ENCODE measurements at regions not wholly inside any gene's neighbourhood (a gene's known extent, or its start where the extent isn't known, plus 50 kb on each side); places are given as distances from the start of the nearest gene placed in this dataset.
A peak's percentile ranks its signal among the peaks of the same experiment; 100 is the strongest.

DNA sequence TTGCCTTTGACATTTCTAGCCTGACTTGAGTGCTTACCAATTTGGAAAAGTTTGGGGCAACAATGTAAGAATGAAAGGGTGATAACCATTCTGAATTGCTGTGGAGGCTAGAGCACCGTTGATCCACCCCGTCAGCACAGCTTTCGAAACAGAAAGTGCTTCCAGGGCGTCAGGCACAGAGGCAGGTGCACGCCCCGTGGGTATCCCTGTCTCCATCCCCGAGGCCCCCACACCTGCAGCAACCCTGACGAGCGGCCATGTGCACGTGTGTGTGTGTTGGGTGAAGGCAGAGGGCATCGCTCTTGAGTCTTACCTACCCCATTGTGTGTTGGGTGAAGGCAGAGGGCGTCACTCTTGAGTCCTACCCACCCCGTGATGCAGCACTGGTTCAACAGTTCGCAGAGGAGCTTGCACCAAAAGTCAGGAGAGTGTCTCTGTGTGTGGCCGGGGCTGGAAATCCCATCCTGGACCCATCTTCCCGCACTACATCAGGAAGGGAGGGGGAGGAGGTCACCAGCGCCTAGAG lies 404.5 kb downstream of the BRD1 start:
- DNase-seq: no peak

DNA sequence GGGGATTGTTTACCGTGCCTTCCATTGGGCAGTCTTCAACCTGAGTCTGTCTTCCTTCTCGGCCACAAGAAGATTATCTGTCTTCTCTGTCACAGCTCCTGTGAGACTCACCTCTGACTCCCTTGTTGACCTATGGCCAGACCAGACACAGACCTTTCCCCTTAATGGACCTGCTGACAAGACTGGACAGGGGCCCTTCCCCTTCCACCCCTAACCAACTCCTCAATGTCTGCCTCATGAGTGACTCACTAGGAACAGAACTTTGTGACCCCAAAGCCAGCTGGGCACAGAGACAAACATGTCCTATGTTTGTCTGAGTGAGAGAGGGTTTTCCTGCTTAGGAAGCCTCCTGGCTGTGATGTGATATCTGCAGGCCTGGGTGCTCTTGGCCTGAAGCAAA lies 405.0 kb downstream of the BRD1 start:
- no peak for DNase-seq

DNA sequence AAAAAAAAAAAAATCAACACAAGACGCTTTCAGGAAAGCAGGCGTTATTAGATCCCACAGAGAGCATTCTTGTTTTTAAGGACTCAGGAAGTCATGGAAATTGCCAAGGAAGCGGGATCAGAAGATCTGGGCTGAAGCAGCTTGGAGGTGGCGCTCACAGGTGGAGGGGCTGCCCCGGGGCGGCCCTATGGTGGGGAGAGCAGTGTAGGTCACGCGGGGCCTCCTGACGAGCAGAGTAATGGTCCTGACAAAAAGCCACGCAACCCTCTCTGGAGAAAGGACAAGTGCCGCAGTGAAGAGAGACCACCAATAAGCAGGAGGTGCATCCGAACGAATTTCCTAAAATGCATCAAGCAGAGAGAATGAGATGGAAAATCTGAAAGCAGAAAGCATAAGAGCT lies 407.0 kb downstream of the BRD1 start:
- DNase-seq: no peak

DNA sequence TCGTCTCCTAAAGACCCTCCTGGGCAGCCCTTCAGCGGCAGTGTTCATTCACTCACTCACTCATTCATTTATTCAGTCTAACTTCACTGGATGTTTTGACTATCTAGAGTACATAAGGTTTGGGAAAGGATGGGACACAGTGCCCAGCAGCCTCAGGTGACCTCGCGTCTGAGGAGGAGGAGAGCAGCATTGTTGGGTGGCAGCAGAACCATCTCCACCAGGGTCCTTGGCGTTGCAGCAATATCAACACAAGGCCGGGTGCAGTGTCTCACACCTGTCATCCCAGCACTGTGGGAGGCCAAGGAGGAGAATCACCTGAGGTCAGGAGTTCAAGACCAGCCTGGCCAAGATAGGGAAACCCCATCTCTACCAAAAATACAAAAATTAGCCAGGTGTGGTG lies 408.0 kb downstream of the BRD1 start:
- no peak for DNase-seq

DNA sequence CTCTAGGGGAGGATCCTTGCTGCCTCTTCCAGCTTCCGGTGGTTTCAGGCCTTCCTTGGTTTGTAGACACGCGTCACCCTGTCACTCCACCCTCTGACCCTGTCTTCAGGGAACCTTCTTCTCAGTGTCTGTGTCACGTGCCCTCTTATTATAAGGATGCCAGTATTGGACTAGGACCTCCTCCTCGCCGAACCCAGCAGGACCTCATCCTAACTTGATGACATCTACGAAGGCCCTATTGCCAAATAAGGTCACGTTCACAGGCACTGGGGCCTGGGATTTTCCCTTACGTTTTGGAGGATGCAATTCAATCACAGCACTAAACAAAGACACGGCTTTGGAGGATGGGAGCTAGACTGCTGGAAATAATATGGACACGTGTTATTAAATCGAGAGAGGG lies 408.7 kb downstream of the BRD1 start:
- DNase-seq: no peak

DNA sequence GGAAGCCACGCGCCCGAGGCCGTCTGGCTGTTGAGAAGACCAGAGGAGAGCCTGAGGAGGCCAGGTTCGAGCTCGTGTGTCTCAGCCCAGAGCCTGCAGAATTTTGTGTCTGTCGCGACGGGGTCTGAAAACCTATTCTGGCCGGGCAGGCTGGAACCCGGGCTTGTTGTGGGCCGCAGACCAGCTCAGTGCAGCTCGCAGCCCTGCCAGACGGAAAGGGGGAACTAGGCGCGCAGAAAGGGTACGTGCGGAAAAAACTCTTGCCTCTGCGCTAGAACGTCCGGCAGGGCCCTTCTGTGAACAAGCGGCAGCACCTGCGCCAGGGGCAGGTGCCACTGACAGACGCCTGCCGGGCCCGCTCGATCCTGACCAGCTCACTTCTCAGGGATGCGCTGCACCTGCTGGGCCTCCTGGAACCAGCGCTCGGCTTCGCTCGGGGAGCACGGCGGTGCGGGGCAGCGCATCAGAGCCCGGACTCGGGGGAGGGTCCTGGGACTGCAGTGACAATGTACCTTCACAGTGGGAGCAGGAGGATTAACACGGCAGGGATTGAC lies 409.3 kb downstream of the BRD1 start:
- no peak for DNase-seq

DNA sequence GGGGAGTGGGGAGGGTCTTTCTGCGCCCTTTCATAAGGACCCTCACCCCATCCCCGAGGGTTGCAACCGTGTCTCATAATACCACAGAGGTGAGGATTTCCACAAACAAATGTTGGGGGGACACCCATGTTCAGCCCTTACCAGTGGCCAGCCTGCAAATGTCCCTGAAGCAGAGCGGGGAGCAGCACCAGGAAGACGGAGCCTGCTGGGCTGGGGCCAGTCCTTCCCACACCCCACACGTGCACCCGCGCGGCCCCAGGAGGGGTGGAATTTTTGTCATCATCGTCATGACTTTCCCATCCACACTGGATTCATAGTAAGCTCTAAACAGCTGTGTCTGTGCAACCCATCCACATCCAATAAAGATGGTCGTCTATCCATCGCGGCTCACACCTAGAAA lies 409.8 kb downstream of the BRD1 start:
- DNase-seq: no peak

DNA sequence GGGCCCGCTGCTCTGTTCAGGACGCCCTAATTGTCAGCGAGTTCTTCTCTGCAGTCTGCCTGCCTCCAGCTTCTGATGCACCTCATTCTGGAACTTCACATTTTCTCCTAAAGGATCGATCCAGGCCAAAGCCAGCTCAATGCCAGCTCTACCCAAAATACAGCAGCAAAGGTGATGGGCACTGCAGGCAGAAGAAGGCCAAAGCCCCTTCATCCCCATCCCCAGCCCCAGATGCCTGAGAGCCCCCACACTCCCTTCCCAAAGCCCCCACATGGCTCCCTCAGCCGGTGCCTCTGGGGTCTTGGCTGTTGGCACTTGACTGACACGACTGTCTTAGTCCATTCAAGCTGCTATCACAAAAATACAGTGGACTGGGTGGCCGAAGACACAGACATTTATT lies 410.3 kb downstream of the BRD1 start:
- no peak for DNase-seq

DNA sequence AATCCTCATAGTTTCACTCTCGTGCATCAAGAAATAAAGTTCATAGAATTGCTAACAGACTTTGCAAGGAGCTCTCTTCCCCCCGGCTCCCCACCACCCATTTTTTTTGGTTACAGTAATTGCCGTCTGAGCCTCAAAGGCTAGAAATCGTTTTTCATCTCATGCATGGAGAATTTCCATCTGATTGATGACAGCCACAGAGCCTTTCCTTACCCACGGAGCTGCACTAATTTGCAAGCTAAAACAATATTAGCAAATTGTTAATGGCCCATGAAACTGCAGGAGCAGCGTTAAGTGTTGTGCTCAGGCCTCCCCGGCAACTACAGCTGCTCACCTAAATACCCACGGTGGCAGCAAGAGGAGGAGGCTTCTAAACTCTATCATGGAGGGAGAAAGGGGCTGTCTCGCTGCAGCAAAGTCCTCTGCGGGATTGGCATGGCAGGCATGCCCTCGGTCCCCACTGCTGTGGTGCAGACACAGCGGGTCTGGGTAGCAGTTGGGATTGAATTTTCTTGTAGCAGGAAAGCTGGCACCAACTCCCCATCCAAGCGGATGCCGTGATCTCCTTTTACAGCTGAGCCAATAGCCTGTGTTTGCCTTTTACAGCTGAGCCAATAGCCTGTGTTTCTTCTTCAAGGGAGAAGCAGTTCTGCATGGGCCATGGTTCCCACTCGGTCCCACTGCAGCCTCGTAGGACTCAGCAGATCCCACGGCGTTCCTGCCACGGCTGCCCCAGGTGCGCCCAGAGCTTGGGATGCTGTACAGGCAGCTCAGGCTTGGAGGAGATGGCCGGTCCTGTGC lies 412.3 kb downstream of the BRD1 start:
- no peak for DNase-seq

DNA sequence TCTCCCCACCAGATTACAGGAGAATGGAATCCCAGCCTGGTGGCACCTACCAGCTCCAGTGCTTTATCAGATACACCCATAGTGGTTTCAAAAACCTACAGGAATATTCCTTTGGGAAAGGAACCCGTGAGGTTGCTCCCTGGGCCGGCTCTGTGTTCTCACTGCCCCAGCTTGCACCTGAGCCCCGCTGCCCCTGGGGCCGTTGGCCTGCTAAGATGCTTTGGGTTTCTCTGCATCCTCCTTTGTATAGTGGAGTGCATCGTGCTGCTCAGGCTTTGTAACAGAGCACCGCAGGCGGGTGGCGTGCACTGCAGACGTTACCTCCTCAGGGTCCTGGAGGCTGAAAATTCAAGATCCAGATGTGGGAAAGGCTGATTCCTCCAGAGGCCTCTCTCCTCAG lies 414.1 kb downstream of the BRD1 start:
- DNase-seq: no peak

DNA sequence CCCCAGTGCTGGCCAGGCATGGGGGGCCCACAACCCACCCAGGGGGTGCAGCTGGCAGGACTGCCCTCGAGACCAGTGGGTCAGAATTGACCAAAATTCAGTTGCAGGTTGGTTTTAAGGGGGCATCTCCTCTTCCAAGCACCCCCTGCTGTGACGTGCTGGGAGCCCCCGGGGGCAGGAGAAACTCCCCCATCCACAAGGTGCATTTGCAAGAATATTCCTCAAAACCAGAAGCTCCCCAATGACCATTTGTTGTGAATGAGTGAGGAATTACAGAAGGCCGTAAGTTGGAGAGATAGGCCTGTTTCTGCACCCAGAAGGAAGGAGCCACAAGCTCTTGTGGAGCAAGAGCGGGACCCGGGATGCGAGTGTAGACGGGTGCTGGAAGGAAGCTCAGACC lies 414.5 kb downstream of the BRD1 start:
- no peak for DNase-seq

DNA sequence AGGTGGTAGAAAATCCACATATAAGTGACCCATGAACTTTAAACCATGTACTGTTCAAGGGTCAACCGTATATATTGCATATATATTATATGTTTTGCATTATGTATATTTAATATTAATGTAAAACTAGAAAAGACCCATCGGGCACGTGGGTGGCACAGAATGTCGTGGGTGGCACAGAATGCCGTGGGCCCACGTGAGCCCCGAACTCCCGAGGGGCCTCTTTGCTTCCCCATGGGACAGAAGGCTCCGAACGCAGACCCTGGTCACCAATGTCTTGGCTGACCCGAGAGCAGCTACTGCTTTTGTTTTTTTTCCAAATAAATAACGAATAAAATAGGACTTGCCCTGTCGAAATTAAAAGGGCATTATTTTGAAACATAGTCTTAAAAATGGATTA lies 415.4 kb downstream of the BRD1 start:
- no peak for DNase-seq

DNA sequence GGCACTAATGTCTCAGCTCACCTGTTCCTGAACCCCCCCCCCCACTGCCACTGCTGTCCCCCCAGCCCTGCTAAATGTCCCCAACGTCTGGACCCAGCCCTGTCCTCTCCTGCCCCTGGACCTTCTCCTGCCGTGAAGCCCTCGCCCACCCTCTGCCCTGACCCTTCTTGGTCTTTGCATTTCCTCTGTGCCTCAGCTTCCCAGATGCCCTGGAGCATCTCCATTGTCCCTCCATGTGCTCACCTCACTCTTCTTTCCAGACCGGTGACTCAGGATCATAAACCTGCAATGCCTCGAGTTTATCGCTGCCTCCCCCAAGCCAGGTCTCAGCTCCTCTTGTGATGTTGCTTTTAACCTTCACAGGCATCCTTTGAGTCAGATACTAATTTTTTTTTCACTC lies 416.4 kb downstream of the BRD1 start:
- DNase-seq: no peak

DNA sequence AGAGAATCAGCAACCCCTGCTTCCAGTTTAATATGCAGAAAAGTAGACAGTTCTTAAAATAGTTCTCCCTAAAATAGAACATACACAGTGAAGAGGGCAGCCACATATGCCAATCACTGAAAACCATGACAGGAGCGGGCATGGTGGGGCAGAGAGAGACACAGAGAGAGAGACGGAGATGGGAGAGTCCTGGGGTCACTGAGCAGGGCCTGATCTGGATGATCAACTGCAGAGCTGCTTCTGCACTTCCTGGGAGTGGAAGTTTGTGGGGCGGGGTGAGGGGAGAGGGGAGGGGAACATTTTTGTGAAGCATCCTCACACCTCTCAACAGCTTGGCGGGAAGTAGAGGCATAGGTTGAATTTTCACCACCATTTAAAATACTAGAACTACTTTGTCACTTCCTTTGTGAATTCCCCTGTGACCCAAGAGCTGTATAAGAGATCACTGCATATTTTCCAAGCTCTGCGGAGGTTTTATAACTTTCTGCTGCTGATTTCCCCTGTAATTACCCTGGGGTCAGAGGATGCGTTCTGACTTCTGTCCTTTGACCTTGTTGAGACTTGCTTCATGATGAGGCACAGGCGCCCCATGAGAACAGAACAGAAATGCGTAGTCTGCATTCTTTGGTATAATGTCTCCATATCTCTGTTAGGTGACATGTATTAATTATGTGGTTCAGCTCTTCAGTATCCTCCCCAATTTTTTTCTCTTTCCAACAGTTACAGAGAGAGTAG lies 419.4 kb downstream of the BRD1 start:
- DNase-seq: no peak

DNA sequence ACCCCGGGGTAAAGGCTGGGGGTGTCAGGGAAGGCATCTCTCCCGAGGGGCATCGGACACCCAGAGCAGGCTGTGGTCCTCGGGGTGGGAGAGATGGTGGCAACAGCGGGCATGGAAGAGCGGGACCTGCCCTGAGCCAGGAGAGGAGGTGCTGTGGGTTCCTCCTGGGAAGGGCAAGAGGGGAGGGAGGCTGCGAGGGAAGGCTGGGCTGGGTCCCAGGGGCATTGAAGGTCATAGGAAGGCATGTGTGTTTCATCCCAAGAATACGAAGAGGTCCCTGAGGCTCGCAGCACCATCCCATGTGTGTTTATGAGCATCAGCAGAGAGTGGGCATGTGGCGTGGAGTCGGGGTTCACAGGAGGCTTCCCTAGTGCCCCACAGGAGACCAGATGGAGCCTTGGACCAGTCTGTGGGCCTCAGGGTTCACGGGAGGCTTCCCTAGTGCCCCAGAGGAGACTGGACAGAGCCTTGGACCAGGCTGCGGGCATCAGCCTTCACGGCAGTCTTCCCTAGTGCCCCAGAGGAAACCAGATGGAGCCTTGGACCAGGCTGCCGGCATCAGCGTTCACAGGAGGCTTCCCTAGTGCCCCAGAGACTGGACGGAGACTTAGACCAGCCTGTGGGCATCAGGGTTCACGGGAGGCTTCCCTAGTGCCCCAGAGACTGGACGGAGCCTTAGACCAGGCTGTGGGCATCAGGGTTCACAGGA lies 420.6 kb downstream of the BRD1 start:
- DNase-seq: no peak

DNA sequence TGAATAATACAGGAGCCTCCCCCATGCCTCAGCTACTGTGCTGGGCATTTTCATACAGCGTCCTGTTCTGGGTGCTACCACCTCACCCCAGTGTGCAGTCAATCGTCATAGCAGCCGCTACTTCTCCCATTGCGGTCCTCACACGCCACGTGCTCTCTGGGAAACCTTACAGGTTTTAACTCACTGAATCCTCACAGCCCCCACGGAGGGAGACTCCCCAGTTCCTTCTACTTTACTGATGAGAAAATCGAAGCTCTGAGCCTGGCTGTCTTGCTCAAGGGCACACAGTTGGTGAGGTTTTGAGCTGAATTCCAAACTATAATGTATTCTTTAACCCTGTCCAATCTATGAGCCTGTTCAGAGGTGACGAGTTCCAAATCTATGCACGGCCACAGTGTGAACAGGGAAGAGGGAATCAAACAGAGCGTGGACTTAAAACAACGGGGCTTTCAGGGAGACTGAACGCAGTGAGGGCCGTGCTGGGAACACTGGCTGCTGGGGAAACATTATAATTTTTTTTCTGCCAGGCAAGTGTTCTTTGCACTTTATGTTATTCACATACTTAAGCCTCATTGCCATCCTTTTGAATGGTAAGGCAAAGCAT lies 421.5 kb downstream of the BRD1 start:
- peak in 1 of 56 donors; percentile 4 for DNase-seq

DNA sequence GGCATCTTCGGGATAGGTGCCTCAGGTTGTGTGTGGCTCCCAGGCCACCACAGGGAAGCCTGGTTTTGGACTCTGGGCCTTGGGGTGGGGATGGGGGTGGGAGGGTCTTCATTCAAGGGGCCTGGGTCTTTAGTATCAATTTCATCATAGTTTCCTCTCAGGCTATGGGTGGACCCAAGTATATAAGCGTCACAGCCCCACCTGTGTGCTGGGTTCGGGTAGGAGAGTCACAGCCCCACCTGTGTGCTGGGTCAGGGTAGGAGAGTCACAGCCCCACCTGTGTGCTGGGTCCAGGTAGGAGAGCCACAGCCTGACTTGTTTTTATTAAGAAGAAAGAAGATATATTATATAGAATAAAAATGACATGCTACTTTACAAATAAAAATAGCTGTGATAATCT lies 422.1 kb downstream of the BRD1 start:
- DNase-seq: no peak

DNA sequence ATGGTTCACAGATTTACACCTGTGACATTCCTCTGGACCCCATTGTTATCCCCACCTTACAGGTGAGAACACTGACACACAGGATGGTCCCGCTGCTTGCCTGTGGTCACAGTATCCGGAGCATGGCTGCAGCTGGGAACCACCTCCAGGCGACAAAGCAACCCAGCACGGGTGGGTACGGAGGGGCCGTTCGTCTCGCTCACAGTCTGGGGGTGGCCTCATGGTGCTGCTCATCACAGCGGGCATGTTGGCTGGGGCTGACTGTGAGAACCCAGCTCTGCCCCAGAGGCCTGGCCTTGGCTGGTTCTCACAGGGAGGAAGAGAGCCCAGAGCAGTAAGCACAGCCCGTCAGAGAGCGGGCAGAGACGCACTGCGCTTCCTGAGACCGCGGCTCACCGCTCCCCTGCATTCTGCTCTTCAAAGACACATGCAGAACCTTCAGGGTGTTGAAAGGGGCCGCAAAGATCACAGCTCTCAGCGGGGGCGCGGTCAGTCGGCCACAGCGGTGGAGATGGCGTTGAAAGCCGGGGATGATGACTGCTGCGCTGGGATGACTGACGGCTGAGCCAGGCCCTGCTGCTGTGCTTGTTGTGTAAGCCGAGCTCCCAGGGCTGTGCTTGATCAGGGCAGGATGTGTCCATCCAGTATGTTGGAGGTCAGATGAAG lies 423.0 kb downstream of the BRD1 start:
- no peak for DNase-seq

DNA sequence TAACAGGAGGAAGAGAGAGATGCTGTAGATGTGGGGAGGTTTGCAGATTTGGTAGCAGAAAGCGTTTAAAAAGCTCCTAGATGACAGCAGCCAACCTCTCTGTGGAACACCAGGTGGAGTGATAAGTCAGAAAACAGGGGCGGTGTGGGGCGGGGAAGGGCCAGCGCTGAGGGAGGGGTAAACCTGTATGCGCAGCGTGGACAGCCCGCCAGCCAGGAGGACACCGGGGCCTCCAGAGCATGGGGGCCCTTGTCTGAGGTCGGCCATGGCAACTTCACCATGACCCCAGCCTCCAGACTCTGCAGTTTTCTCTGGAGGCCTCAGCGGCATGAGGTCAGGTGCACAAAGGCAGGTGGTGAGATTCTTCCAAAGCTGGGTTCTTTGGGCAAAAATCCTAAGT lies 423.7 kb downstream of the BRD1 start:
- no peak for DNase-seq

DNA sequence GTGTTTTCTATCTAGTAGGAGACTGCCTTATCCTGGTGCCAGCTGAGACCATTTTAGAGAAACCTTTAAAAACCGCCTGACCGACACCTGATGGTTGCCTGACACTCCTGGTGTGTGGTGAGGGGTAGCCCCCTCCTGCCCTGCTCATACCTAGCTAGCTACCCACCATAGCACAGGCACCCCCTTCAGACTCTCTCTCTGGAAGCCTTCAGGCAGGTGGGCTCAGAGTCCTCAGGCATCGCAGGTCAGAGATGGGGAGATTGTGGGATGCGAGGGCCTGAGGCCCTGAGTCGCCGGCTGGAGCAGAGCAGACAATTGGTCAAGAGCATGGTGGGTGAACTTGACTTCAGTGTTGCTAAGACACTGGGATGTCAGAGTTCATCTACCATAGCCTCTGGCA lies 424.6 kb downstream of the BRD1 start:
- no peak for DNase-seq

DNA sequence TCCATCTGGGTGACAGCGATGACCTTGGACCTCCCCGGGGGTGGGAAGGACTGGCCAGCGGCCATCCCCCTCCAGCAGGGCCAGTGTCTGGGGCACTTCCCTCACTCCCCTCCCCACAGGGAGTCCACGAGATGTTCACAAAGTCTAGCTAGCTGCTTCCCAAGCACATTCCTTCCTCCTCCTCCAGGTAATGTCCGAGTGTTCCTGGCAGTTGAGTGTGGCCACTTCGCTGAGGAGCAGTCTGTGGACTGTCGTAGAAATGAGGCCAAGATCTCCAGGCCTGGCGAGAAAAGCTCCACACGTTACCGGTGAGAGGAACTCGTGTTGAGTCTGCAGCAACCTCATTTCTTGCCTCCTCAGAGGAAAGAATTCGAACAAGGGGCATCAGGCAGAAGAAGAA lies 425.5 kb downstream of the BRD1 start:
- no peak for DNase-seq

Measured in amygdala (tissue), 56 donors.